Left ventricle myocardium superior (tissue), 1 donor: ENCODE measurements at regions not wholly inside any gene's neighbourhood (a gene's known extent, or its start where the extent isn't known, plus 50 kb on each side); places are given as distances from the start of the nearest gene placed in this dataset.

Experiments
- ATAC-seq: fragments of 200-7000 bp; cut with Tn5 transposase; one replicate; pipeline ENCODE4 v1.9.1; 2020; ENCODE audit warnings: mild to moderate bottlenecking, moderate library complexity
- DNase-seq: peaks from one replicate; pipeline ENCODE4 v3.0.0-alpha.2; 2020
- intact Hi-C: fragments of 100-400 bp; cut with micrococcal nuclease; formaldehyde crosslinking; loops from one replicate; pipeline ENCODE4 v1.11.0; 2022
- donor health status: DM: no; HTN: yes; CAD: no; lungs with severe emphysema.

DNA sequence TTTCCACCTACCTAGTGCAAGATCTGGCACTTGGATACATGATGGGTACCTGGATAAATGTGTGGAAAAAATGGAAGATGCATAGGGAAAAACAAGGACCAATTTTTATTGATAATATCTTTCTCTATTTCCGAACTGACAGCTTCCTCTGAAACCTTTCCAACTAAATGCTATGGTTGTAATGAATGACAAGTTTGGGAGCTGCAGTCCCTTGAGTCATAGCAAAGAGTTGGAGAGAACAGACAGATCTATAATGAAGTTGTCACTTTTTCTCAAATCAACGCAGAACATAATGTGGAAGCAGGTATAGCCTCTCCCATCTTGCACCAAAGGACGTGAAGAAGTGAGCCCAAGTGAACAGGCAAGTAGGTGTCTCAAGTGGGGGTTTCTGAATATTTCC lies 296.5 kb upstream of the KAZN start:
- ATAC-seq: no peak
- DNase-seq: no peak
- intact Hi-C loops: no loop called here

DNA sequence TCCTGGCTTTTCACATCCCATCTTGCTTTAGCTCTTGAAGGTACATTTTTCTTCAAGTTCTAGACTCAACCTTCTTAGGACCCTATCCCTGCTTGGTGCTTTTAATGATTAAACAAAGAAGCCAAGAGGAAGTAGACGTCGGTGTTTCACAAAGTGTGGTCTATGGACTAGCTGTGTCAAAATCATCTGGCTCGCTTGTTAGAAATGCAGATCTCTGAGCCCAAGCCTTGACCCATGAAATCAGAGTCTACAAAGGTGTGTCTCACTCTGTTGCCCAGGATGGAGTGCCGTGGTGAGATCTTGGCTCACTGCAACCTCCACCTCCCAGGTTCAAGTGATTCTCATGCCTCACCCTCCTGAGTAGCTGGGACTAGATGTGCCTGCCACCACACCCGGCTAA lies 295.5 kb upstream of the KAZN start:
- DNase-seq (no peak), ATAC-seq (no peak)
- intact Hi-C loops: no loop called here

DNA sequence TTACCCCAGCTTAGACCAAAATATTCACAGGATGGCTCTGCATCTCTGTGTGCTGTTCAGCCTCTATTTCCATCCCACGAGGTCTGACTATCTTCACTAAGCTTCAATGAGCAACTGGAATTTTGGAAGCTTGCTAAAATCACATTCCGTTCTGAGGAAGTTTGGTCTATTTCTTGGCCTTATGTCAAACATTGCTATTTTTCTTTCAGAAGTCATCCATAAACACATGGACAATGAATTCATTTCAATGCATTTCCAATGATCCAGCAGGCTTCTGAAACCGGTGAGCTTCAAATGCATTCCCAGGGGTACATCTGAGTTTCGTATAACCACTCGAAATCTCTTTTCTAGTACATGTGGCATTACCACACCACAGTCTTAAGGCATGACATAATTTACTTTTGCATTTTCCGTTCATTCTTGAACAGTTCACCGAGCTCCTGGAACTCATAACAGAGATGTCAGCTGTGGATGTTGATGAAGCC lies 294.1 kb upstream of the KAZN start:
- ATAC-seq: peak; percentile 92
- intact Hi-C loops: no loop called here
- DNase-seq: no peak

DNA sequence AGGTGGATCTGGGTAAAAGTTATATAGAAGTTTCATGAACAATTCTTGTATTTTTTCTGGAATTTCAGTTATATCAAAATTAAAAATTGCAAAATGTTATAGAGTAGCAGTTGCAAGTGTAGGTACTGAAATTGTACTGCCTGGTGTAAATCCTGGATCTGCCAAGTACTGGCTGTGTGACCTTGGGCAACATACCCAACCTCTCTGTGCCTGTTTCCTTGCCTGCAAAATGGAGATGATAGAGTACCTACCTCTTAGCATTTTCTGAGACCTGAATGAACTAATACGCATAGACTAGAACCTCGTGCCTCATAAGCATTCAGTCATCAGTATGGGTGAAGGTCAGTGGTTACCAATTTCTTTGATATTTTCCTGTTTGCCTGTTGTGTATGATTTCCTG lies 290.0 kb upstream of the KAZN start:
- DNase-seq: no peak
- intact Hi-C loops: no loop called here
- no peak for ATAC-seq

DNA sequence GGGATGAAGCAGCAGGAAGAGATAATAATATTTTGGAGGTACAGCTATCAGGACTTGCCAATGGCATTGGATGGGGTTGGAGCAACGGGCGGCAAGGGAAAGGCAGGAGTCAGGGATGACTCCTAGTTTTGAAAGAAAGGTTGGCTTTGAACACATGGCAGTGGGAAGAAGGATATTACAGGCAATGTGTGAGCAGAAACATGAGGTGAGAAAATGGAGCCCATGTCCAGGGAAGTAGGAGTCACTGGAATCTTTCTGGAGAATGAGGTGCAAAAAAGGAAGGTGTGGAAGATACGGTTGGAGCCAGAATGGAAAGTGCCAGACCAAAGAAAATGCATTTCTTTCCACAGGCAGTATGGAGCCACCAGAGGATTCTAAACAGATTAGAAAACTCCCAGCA lies 288.5 kb upstream of the KAZN start:
- no peak for DNase-seq
- ATAC-seq: no peak
- intact Hi-C loops: no loop called here

DNA sequence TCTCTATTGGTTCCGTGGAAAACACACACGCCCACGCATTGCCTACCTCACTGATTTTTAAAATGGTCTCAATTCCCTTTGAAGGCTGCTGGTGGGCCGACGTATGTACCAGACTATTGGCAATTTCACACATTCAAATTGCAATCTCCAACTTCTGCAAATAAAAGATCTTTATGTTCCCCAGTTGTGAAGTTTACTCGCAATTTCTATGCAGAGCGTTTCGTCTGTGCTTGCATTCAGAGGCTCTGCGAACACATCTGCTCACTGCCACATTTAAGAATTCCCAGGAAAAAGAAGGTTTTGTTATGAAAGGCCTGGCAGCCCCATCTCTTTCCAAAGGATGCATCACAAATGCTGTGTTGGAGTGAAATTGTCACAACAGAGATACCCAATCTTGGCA lies 288.0 kb upstream of the KAZN start:
- intact Hi-C loops: no loop called here
- DNase-seq (no peak), ATAC-seq (no peak)

DNA sequence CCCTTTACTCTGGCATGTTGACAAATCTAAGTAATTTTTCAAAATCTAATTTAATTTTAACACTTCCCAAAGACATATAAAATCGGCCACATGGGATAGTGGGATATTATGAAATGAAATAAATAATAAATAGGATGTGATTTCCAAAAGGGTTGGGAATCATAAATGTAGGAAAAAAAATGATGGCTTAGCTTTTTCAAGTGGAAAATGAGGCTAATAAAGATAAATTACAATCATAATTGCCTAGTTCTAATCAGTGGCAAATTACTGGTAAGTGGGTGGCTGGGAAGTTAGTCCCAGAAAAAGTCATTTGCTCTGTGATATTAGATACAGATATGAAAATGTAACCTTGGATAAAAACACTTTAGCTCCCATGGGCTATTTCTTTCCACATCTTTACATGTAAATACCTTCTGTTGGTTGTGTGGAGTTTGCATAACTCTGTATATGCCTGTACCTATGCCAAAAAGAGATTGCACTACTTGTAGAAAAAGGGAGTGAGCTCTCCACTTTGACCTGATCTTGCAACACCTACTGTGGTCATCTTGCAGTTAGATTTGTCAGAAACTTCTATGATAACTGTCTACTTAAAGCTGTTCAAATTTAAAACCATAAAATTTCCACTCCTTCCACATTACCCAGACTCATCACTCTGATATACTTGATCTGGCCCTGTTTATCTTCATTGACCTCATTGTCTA lies 284.6 kb upstream of the KAZN start:
- no peak for DNase-seq
- intact Hi-C loops: no loop called here

DNA sequence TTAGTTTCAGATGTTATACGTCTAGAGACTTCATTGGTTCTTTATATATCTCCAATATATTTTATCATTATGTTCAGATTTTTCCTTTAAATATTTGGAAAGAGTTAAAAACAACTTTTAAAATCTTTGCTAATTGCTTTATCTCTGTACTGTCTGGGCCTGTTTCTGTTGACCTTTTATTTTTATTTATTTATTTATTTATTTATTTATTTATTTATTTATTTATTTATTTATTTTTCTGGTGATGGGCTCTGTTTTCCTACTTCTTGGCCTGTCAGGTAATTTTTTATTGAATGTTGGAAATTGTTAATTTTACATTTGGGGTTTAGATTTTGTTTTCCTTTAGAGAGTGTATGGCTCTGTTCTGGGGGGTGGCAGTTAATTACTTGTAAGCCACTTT lies 279.7 kb upstream of the KAZN start:
- intact Hi-C loops: no loop called here

More for the DNA sequence above, 284.6 kb upstream of the KAZN start:
- ATAC-seq: no peak

DNA sequence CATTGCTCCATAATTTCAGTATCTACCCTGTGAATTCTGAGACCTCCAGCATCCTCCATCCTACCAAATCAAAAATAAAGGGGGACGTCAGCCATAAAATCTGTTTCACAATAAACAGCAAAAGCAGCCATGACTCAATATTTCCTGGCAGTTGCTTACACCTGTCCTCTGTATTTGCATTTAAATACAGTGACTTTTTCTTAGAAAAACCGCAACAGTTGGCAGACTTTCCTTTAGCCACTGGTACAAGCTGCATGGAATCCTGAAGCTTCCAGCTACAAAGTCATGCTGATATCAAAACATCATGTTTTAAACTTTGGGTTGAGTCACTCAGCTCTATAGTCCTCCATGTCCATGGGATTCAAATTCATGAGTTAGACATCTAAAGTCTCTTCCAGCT lies 278.0 kb upstream of the KAZN start:
- intact Hi-C loops: no loop called here
- DNase-seq: no peak
- no peak for ATAC-seq

More for the DNA sequence above, 279.7 kb upstream of the KAZN start:
- DNase-seq (no peak), ATAC-seq (no peak)

DNA sequence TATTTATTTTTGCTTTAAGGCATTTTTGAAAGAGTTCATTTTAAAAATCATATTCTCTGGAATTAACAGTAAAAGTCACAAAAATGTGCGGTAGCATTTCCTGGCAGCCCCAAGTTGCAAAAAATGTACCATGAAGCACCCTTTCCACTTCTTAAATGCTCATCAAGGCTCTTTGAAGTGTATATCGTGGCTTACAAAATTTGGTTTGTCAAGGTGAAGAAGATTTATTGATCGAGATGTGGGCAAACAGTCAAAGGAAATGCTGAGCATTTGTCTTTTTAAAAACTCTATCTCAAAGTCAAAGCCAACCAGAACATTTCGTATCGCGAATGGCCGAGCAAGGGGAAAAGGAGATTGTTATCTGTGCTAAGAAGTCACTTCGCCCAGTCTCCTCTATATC lies 277.5 kb upstream of the KAZN start:
- ATAC-seq (no peak), DNase-seq (no peak)
- intact Hi-C loops: no loop called here

DNA sequence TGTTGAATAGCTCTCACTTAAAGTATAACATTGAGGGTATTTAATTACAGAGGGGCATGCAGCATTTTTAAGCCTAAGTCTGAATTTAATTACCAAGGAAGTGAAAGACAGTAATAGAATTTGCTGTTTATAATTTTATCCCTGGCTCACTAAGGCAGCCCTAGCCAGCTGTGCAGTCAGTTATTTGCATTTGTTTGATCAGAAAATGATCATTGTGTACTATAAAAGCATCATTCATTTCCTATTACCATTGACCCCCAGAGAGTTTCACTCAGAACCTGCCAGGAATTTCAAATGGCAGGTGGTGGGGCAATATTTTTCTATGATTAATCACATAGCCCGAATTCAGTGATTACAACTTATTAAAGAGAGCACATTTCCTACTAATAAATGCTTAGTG lies 277.1 kb upstream of the KAZN start:
- DNase-seq (no peak), ATAC-seq (no peak)
- intact Hi-C loops: no loop called here

DNA sequence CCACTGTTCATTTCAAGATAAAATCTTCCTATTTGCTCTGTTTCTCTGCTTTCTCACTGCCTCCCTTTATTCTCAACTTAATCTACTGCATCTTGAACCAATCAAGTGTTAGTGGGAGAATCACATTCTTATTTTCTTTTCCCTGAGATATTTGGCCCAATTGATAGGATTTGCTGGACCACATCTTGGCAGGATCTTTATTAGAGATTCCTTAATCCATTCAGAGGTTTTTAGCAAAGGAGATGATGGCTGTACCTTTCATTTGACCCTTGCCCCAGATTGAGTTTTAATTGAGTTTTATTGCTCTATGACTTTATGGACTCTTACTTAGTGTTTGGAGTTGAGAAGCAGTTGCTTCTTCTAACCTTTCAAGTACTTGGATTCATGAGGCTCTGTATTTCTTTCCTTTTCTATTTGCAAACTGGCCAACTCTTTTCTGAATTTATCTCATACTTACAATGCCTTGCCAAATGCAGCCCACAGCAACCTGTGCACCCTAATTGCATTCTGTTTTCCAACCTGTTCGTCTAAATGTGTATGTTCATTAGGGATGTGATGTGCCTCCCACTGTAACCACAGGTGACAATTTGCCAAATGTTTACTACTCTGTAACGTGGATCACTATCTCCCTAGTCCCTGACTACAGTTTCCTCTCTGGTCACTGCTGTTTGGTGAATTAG lies 274.8 kb upstream of the KAZN start:
- DNase-seq (no peak), ATAC-seq (no peak)
- intact Hi-C loops: no loop called here

DNA sequence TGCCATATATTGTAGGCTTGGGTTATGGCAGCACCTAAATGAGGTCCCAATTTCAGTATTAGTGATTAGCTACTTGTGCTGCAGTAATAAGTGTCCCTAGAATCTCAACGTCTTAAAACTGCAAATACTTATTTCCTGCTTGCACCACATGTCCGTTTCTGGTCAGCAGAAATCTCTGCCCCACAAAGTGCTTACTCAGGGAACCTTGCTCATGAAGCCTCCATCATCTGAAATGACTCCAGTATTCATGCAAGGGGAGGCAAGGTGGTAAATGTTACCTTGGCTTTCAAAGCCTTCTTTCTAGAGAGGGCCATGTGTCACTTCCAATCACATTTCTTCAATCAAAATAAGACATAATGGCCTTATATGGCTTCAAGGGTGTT lies 274.2 kb upstream of the KAZN start:
- intact Hi-C loops: no loop called here
- ATAC-seq (no peak), DNase-seq (no peak)

DNA sequence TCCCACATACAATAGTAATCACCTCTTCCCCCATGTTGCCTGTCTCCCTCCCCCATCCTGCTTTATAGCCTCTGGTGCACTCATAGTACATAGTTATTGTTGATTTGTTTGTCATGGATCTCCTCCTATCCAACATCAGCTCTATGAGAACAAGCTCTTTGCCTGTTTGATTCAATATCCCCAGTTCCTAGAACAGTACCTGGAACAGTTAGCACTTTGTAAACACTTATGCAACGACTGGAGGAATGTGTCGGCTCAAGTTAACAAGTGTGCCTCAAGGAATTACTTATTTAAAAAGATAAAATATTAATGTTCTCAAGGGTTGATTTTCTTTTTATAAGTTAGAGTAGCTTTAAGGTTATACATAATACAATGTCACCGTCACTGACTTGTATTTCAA lies 271.6 kb upstream of the KAZN start:
- intact Hi-C loops: no loop called here

DNA sequence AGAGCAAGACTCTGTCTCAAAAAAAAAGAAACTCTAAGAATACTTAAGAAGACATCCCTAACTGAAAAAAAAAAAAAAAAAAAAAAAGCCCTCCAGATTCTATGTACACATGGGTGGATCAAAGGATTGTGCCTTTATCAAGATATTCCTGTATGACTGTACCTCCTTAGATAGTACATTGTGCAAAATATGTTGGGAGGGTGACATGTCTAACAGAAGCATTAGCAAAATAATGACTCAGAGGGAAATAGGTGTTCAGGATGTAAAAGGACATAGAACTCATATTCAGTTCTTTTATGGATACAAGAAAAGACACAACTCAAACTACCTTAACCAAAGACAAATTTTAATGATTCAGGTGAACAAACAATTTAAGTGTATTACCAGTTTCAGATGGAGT lies 269.8 kb upstream of the KAZN start:
- ATAC-seq (no peak), DNase-seq (no peak)
- intact Hi-C loops: no loop called here

More for the DNA sequence above, 271.6 kb upstream of the KAZN start:
- ATAC-seq: no peak
- DNase-seq: no peak

DNA sequence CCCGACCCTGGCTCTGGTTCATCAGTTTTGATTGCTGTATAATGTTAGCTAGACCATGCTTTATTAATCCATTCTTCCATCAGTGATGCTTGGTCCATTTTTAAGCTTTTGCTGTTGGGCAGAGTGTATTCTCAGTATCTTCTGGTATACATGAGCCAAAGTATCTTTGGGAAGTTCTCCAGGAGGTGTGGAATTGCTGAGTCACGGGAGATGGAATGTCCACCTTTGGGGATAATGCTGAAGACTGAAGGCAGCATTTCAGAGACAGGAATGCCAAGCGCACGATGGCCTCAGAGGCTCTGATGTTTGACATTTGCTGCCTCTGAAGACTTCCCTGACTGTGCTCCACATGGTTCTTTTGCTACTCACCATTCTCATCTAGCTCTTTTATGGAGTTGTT lies 266.3 kb upstream of the KAZN start:
- intact Hi-C loops: no loop called here
- DNase-seq (no peak), ATAC-seq (no peak)

DNA sequence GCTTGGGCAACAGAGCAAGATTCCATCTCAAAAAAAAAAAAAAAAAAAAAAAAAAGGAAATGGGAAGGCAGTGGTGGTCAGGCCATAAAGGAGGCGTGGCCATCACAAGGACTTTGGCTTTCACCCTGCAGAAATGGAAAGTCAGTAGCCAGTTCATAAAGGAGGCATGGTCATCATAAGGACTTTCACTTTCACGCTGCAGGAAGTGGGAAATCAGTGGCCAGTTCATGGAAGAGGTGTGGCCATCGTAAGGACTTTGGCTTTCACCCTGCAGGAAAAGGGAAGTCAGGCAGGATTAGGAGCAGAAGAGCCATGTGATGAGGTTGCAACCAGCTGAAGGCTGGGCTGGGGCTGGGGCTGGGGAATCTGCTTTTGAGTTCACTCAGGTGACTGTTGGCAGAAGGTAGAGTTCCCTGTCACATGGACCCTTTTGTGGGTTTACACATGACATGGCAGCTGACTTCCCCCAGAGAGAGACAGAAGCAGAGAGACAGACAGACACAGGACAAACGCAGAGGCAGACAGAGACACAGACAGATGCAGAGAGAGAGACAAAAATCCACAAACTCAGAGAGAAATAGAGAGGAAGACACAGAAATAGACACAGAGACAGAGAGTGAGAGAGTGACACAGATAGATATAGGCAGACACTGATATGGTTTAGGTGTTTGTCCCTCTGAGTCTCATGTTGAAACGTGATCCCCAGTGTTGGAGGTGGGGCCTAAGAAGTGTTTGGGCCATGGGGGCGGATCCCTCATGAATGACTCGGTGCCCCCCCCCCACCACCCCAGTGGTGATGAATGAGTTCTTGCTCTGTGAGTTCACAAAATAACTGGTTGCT lies 263.9 kb upstream of the KAZN start:
- intact Hi-C loops: no loop called here
- DNase-seq (no peak), ATAC-seq (no peak)

DNA sequence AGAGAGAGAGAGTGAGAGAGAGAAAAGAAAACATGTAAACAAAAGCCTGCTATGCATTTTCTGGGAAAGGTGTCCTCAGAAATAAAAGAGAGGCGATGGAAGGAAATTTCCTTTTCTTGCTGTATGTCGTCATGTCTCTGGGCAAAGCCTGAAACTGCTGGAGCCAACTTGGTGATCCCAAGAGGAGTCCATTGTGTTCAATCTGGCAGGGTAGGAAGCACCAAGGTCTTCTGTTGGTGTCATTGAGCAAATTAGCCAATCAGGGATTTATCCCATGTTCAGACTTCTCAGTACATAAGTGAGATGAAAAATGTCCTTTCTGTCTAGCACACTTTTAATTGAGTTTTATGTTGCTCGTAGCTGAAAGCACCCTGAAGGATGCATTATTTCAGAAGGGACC lies 260.0 kb upstream of the KAZN start:
- DNase-seq: no peak
- no peak for ATAC-seq
- intact Hi-C loops: no loop called here

DNA sequence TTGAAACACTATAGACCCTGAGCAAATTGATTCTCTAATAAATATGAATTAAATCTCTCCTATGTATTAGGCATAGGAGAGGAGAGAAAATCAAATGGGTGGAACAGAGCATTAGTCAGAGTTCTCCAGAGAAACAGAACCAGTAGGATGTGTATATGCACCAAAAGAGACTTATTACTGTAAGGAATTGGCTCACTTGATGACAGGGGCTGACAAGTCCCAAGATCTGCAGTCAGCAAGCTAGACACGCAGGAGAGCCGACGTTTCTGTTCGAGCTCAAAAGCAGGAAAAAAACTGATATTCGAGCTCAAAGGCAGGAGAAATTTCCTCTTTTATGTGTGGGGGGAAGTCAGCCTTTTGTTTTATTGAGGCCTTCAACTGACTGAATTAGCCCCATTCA lies 259.2 kb upstream of the KAZN start:
- intact Hi-C loops: no loop called here
- ATAC-seq (no peak), DNase-seq (no peak)

DNA sequence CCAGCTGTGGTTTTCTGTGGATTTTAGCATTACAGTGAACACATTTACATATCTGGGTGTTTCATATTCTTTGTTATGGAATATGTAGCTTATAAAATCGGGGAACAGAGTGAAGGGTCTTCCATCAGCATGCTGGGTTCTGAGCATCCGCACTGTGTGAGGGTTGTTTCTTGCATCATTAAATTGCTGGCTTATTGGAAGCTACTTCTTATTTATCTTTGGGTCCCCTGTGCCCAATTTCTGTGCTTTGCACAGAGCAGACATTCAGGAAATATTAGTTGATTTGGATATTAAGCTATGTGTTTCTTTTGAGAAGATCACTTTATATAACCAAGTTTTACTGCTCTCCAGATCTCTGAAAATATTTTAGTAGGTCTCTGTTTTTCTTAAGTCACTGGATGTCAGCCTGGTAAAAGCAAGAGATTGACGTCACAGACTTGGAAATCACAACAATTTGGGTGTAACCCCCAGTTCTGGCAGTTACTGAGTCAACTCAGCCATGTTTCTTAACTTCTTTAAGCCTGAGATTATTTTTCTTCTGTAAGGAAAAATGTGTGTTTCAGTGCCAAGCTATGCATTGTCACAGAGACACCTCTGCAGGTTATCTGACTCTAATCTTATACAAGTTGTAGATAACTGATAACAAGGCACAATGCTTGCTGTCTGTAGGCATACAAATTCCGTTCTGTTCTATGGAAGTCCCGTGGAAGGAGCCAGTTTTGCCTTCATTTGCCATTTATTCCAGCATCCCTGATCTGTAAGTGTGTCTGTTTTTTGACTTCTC lies 258.3 kb upstream of the KAZN start:
- intact Hi-C loops: no loop called here
- DNase-seq (no peak), ATAC-seq (peak; percentile 73)
